ENCODE measurements at regions not wholly inside any gene's neighbourhood (a gene's known extent, or its start where the extent isn't known, plus 50 kb on each side); places are given as distances from the start of the nearest gene placed in this dataset.

DNA sequence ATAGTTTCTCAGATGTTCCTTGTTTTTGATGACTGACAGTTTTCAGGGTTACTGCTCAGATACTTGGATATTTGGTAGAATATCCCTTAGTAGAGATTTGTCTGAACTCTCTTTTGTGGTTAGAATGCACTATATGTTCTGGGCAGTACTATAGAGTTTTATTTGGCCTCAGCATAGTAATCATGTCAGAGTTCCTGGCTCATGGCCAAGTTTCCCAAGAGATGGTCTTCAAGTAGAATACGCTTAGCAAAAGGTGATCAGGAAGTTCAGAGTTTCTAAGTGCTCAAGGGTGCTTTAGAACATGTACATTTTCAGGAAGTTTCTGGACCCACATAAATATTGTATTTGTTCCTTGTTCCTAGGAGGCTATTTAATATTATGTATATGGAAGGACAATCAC is 1209.7 kb upstream of the GJE1 start:
- no peak for DNase-seq (ENCODE audit: low spot score)
- Histone ChIP-seq H3K27ac (no peak overlapping the region), H3K4me3 (no peak overlapping the region)
- TF ChIP-seq, protein P1, sequence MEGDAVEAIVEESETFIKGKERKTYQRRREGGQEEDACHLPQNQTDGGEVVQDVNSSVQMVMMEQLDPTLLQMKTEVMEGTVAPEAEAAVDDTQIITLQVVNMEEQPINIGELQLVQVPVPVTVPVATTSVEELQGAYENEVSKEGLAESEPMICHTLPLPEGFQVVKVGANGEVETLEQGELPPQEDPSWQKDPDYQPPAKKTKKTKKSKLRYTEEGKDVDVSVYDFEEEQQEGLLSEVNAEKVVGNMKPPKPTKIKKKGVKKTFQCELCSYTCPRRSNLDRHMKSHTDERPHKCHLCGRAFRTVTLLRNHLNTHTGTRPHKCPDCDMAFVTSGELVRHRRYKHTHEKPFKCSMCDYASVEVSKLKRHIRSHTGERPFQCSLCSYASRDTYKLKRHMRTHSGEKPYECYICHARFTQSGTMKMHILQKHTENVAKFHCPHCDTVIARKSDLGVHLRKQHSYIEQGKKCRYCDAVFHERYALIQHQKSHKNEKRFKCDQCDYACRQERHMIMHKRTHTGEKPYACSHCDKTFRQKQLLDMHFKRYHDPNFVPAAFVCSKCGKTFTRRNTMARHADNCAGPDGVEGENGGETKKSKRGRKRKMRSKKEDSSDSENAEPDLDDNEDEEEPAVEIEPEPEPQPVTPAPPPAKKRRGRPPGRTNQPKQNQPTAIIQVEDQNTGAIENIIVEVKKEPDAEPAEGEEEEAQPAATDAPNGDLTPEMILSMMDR (IDR thresholded peaks at IDR 0.05): no peak

DNA sequence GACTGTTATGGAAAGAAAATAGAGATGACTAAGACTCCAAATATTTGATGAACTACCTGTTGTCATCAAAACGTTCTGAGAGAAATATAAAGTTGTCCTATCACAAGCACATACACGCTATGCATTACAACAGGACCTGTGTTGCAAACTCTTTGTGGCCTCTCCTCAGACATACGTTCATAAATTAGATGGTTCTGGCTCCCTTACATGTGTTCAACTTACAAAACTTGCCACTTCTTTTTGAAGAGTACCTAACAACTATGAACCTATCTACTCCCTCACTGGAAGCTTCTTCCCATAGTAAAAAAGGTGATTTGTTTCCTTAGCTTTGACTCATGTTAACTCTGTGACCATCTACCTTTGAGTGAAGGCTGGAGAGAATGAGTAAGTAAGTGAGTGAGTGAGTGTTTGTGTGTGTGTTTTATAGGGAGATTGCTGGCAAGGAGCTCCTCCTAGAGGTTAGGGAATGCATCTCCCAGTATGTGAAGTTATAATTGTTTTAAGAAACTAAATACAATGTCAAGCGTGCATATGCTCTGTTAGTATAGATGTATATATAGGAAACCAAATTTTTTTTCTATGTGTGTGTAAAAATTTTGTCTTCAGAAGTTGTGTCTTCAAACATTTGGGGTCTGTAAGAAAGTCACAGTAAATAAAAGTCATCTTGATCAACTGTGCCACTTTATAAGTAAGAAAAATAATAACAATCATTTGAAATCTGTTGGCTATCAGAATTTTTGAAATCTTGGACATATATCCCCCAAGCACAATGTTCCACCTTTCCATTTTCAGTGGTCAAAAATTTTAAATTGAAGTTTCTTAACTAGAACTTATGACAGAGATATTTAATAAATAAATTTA is 1211.1 kb upstream of the GJE1 start:
- DNase-seq (ENCODE audit: low spot score): no peak
- no peak overlapping the region for H3K4me3 ChIP-seq
- TF ChIP-seq, protein P1 (IDR thresholded peaks at IDR 0.05): peak; percentile 36
- H3K27ac ChIP-seq: no peak overlapping the region

DNA sequence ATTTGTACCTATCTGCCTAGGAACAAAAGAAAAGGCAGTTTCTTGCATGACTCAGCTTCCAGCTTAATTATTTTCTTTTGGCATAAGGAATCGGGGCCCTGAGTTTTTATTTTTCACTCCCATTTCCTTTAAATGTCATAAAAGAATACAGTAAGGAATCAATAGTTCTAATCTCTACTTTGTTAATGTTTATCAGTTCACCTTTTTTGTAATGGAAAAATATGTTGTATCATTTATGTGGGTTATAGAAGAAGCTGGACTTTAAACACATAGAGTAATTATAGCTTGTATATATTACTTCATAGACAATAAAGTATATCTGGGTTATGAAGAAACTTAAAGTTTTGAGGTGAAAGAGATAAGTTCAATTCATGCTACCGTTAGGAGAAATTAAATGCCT is 1214.8 kb upstream of the GJE1 start:
- DNase-seq (ENCODE audit: low spot score): no peak
- TF ChIP-seq, protein P1 (IDR thresholded peaks at IDR 0.05): no peak
- Histone ChIP-seq H3K4me3 (no peak overlapping the region), H3K27ac (no peak overlapping the region)

DNA sequence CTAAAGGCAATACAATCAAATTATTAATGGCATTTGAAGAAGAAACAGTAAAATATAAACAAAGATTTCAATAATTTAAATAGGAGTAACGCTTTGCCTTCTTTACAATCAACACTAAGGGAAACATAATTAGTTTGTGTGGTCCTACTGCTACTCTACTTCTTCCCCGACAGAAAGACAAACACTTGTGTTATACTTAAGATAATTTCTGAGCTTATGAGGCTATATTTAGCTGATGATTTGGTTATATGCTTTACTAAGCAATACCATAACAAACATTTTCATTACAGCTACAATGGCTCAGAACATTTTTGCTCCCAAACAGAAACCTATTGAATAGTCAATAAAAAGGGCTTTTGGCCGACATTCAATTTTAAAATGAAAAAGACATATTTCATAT is 1217.2 kb upstream of the GJE1 start:
- Histone ChIP-seq H3K4me3 (no peak overlapping the region), H3K27ac (no peak overlapping the region)
- no peak for DNase-seq (ENCODE audit: low spot score)
- TF ChIP-seq, protein P1 (IDR thresholded peaks at IDR 0.05): no peak

DNA sequence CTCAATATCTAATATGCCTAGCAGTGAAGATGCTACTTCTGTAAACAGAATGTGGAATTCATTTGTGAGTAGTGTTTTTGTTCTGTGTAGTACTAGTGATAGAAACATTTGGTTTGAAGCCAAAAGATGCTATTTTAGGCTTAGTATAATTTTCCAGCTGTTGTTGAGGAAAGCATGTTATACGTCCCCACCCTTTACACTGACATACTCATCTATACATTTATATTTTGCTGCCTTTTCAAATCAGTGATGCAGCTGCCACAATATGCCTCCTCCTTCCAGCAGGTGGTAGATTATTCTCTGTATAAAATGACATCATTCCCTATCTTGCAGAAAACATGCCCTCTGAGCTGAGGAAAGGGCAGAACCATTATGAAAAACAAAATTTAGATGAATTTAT is 1217.6 kb upstream of the GJE1 start:
- TF ChIP-seq, protein P1 (IDR thresholded peaks at IDR 0.05): no peak
- H3K27ac ChIP-seq: no peak overlapping the region
- DNase-seq (ENCODE audit: low spot score): no peak

DNA sequence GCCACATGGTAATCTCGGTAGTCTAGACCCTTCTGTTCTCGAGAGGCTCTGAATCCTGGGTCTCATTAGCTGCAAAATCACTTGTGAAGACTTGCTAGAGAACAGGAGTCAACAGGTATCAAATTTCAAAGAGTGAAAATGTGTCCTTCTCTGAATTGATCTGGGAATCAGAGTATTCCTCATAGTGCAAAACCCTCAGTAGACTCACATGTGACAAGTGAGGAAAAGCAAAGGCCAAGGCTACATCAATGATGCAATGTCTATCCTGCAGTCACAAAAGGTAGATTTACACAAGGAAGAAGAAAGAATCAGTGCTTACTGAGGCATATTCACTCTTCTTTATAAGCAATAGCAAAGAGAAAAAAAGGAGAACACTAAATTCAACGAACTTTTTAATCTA is 1220.0 kb upstream of the GJE1 start:
- Histone ChIP-seq H3K27ac (no peak overlapping the region), H3K4me3 (no peak overlapping the region)
- DNase-seq (ENCODE audit: low spot score): no peak
- TF ChIP-seq, protein P1 (IDR thresholded peaks at IDR 0.05): no peak

More for the DNA sequence above, 1217.6 kb upstream of the GJE1 start:
- no peak overlapping the region for H3K4me3 ChIP-seq

DNA sequence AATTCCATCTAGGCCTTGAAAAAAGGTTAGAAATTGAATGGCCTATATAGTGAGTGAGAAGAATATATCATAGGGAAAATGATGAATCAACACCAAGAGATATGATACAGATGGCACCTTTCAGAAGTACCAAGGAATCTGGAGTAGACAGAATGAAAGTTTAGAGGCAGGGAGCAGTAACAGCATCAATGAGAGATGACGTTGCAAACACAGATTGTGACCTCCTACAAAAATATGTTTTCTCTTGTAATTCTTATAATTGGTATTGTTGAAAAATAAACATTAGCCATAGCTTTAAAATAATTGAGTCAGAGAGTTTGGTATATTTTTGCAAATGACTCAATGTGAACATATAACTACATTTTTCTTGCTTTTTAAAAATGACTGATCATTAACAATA is 1223.1 kb upstream of the GJE1 start:
- no peak overlapping the region for H3K4me3 ChIP-seq
- DNase-seq (ENCODE audit: low spot score): no peak
- H3K27ac ChIP-seq: no peak overlapping the region
- TF ChIP-seq, protein P1 (IDR thresholded peaks at IDR 0.05): no peak

Data from coronary artery (tissue), 2 donors.